Heart left ventricle (tissue), 13 donors: ENCODE measurements at regions not wholly inside any gene's neighbourhood (a gene's known extent, or its start where the extent isn't known, plus 50 kb on each side); places are given as distances from the start of the nearest gene placed in this dataset.

Experiments used
- CTCF ChIP-seq, 12 donors: fragments of 200-600 bp; sonication (generic) in 4 of 12; IDR thresholded peaks; one replicate each; pipeline versions ENCODE4 v1.5.0 to v1.8.0; 2018 to 2022; ENCODE audit warnings: antibody characterized with exemption in 12 of 12, mild to moderate bottlenecking in 5 of 12
- POLR2A ChIP-seq, 2 donors: fragments of 450-650 bp; IDR thresholded peaks; one replicate each; pipeline ENCODE4 v1.6.1; 2017; ENCODE audit warnings: antibody characterized with exemption in 2 of 2, mild to moderate bottlenecking in 2 of 2, moderate library complexity in 2 of 2
- donor health status: ischemic (EF 13 %, LVEDD 7.1; RV severe dilation, severe dysfunction).
- donor health status: DM: no; HTN: yes; CAD: no.
- donor health status: DM: no; HTN: no; CAD: no.
- donor health status: ischemic (EF 25% LVEDD 6.9; RV normal size, moderate dysfunction).
- donor health status: ischemic (EF 25% LVEDD 5.7; RV mildly dilated, moderate dysfunction).
- donor health status: ischemic (EF 35%, LVEDD 5.7; RV mildly dilated, moderate dysfunction).
- donor health status: nonischemic (EF 11% LVEDD 7.7; RV severe dilation, severe dysfunction).
- donor health status: DM: yes; HTN: yes; CAD: no.
- donor health status: PGD.
- donor health status: ischemic (EF 29% LVEDD 5.4; RV normal size, mild dysfunction).
- donor health status: nonischemic (EF 23%, LVEDD 6.1; RV moderate dilation, normal function).

- TF ChIP-seq CTCF (IDR thresholded peaks at IDR 0.05) (no peak), POLR2A (IDR thresholded peaks at IDR 0.05) (no peak)
Observed at GRCh38 chr1:2952371-2952770, 68.9 kb upstream of the ACTRT2 start.
